ENCODE measurements at regions not wholly inside any gene's neighbourhood (a gene's known extent, or its start where the extent isn't known, plus 50 kb on each side); places are given as distances from the start of the nearest gene placed in this dataset.

DNA sequence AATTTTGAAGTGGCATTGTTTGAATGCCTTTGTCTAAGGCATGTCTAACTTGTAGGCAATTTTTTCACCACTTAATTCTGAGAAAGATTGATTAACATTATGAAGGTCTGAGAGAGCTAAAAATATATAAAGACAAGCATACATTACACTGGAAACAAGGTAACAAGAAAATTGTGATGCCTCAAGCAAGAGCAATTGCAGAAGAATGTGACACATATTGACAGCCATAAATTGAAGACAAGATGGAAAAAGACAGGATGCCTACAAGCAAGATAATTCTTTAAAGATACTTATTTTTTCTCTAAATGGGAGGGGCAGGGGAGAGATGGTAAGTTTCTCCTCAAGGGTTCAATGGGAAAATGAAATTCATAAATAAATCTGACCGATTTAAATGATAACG lies 103.1 kb upstream of the CYLC2 start:
- TF ChIP-seq, protein P1, sequence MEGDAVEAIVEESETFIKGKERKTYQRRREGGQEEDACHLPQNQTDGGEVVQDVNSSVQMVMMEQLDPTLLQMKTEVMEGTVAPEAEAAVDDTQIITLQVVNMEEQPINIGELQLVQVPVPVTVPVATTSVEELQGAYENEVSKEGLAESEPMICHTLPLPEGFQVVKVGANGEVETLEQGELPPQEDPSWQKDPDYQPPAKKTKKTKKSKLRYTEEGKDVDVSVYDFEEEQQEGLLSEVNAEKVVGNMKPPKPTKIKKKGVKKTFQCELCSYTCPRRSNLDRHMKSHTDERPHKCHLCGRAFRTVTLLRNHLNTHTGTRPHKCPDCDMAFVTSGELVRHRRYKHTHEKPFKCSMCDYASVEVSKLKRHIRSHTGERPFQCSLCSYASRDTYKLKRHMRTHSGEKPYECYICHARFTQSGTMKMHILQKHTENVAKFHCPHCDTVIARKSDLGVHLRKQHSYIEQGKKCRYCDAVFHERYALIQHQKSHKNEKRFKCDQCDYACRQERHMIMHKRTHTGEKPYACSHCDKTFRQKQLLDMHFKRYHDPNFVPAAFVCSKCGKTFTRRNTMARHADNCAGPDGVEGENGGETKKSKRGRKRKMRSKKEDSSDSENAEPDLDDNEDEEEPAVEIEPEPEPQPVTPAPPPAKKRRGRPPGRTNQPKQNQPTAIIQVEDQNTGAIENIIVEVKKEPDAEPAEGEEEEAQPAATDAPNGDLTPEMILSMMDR (conservative IDR thresholded peaks at IDR 0.05 in 1 of 2, IDR thresholded peaks at IDR 0.05 in 1 of 2; ENCODE audit: low read depth in 1 of 2, low read length in 2 of 2): no peak
- no peak for TF ChIP-seq EZH2 (IDR thresholded peaks at IDR 0.05; ENCODE audit: low read length, missing control alignments)

Data from fibroblast of lung (primary cell).